ENCODE measurements at regions not wholly inside any gene's neighbourhood (a gene's known extent, or its start where the extent isn't known, plus 50 kb on each side); places are given as distances from the start of the nearest gene placed in this dataset.

- TF ChIP-seq CTCF (conservative IDR thresholded peaks at IDR 0.05 in 1 of 2, IDR thresholded peaks at IDR 0.05 in 1 of 2; ENCODE audit: extremely low read depth in 1 of 2, insufficient read depth in 1 of 2, low read depth in 1 of 2, low read length in 2 of 2) (no peak), EZH2 (IDR thresholded peaks at IDR 0.05; ENCODE audit: borderline replicate concordance, low read length) (no peak)
Measured at GRCh38 chr10:112884179-112884504, 65.9 kb upstream of the TCF7L2 start.
